Right lobe of liver (tissue), 4 donors: ENCODE measurements at regions not wholly inside any gene's neighbourhood (a gene's known extent, or its start where the extent isn't known, plus 50 kb on each side); places are given as distances from the start of the nearest gene placed in this dataset.

Experiments used
- POLR2A ChIP-seq: fragments of 450-650 bp; IDR thresholded peaks from one replicate; pipeline ENCODE4 v1.6.1; 2017; ENCODE audit warnings: antibody characterized with exemption, mild to moderate bottlenecking
- TF ChIP-seq, protein P1 (sequence below), 4 donors: fragments of 200-600 bp in 3 of 4; fragments of 450-650 bp in 1 of 4; IDR thresholded peaks; one replicate each; pipeline versions ENCODE4 v1.5.1 to v1.8.0; 2016 to 2022; ENCODE audit warnings: antibody characterized with exemption in 4 of 4, mild to moderate bottlenecking in 2 of 4
- donor health status: DM: no; HTN: no; CAD: no.
- donor health status: DM: no; HTN: no; CAD: no.
- donor health status: DM: no; HTN: yes; CAD: no.

- TF ChIP-seq, protein P1, sequence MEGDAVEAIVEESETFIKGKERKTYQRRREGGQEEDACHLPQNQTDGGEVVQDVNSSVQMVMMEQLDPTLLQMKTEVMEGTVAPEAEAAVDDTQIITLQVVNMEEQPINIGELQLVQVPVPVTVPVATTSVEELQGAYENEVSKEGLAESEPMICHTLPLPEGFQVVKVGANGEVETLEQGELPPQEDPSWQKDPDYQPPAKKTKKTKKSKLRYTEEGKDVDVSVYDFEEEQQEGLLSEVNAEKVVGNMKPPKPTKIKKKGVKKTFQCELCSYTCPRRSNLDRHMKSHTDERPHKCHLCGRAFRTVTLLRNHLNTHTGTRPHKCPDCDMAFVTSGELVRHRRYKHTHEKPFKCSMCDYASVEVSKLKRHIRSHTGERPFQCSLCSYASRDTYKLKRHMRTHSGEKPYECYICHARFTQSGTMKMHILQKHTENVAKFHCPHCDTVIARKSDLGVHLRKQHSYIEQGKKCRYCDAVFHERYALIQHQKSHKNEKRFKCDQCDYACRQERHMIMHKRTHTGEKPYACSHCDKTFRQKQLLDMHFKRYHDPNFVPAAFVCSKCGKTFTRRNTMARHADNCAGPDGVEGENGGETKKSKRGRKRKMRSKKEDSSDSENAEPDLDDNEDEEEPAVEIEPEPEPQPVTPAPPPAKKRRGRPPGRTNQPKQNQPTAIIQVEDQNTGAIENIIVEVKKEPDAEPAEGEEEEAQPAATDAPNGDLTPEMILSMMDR (IDR thresholded peaks at IDR 0.05): no peak
- TF ChIP-seq POLR2A: no peak
These were observed 439.6 kb downstream of the PLOD2 start for GRCh38 chr3:145721273-145721805.
